Gastrocnemius medialis (tissue), 4 donors: ENCODE measurements at regions not wholly inside any gene's neighbourhood (a gene's known extent, or its start where the extent isn't known, plus 50 kb on each side); places are given as distances from the start of the nearest gene placed in this dataset.

ENCODE experiments used
- POLR2A ChIP-seq, 2 donors: fragments of 450-650 bp; IDR thresholded peaks; one replicate each; pipeline ENCODE4 v1.6.1; 2017; ENCODE audit warnings: antibody characterized with exemption in 2 of 2, mild to moderate bottlenecking in 2 of 2, moderate library complexity in 2 of 2
- TF ChIP-seq, protein P1 (sequence below), 5 experiments: fragments of 450-650 bp in 3 of 5; fragments of 200-600 bp in 2 of 5; sonication (generic) in 2 of 5; IDR thresholded peaks in 4 of 5; conservative IDR thresholded peaks in 1 of 5; 1 replicate in 4 of 5; 2 replicates in 1 of 5; pipeline ENCODE4 v1.5.1; 2016 to 2019; ENCODE audit warnings: antibody characterized with exemption in 5 of 5, mild to moderate bottlenecking in 3 of 5, moderate library complexity in 3 of 5

- TF ChIP-seq, protein P1, sequence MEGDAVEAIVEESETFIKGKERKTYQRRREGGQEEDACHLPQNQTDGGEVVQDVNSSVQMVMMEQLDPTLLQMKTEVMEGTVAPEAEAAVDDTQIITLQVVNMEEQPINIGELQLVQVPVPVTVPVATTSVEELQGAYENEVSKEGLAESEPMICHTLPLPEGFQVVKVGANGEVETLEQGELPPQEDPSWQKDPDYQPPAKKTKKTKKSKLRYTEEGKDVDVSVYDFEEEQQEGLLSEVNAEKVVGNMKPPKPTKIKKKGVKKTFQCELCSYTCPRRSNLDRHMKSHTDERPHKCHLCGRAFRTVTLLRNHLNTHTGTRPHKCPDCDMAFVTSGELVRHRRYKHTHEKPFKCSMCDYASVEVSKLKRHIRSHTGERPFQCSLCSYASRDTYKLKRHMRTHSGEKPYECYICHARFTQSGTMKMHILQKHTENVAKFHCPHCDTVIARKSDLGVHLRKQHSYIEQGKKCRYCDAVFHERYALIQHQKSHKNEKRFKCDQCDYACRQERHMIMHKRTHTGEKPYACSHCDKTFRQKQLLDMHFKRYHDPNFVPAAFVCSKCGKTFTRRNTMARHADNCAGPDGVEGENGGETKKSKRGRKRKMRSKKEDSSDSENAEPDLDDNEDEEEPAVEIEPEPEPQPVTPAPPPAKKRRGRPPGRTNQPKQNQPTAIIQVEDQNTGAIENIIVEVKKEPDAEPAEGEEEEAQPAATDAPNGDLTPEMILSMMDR (IDR thresholded peaks at IDR 0.05 in 4 of 5, conservative IDR thresholded peaks at IDR 0.05 in 1 of 5), result no peak
- TF ChIP-seq POLR2A (IDR thresholded peaks at IDR 0.05), result no peak
Measured at GRCh38 chr18:79579807-79580497, 99.7 kb upstream of the CTDP1 start.
